ENCODE measurements at regions not wholly inside any gene's neighbourhood (a gene's known extent, or its start where the extent isn't known, plus 50 kb on each side); places are given as distances from the start of the nearest gene placed in this dataset.

- H3K4me3 ChIP-seq (ENCODE audit: control extremely low read depth in 1 of 5, extremely low read depth in 1 of 5, insufficient read depth in 1 of 5, low read depth in 2 of 5, low read length in 4 of 5), result no peak overlapping the region
- Mint-ChIP-seq H3K27me3 (no peaks in the 10 kb centered on the region), H3K4me3 (no peak overlapping the region), H3K27ac (no peak overlapping the region), H3K4me1 (no peaks in the 10 kb centered on the region), H3K9me3 (ENCODE audit: insufficient read depth) (no peaks in the 10 kb centered on the region)
- DNase-seq (no peak), ATAC-seq (ENCODE audit: low read depth) (no peak)
- H3K9me3 ChIP-seq (ENCODE audit: control extremely low read depth in 1 of 3, control insufficient read depth in 2 of 3, insufficient read depth in 1 of 3, low read length in 2 of 3), result no peaks in the 10 kb centered on the region
- ChIA-PET POLR2A (no interaction called here), CTCF (no interaction called here)
- H3K36me3 ChIP-seq (replicated peaks in 1 of 2; ENCODE audit: control extremely low read depth in 1 of 2, control insufficient read depth in 1 of 2, extremely low read depth in 1 of 2, insufficient read depth in 2 of 2, low read length in 1 of 2), result no peaks in the 10 kb centered on the region
- TF ChIP-seq CTCF (IDR thresholded peaks at IDR 0.05) (no peak), EZH2 (IDR thresholded peaks at IDR 0.05; ENCODE audit: borderline replicate concordance, insufficient read depth, low read depth, low read length, poor library complexity, severe bottlenecking) (no peak)
- whole genome bisulfite sequencing (ENCODE audit: insufficient coverage), result no CpG with 5 or more reads among the region's 4 CpGs
- no peak overlapping the region for H3K4me2 ChIP-seq (replicated peaks; ENCODE audit: low read depth, low read length, poor library complexity, severe bottlenecking)
- no peak overlapping the region for H3K27ac ChIP-seq (ENCODE audit: low read length in 2 of 2)
- no peaks in the 10 kb centered on the region for H3K79me2 ChIP-seq (ENCODE audit: control insufficient read depth, insufficient read depth, low read length)
- no peaks in the 10 kb centered on the region for H3K4me1 ChIP-seq (ENCODE audit: control insufficient read depth in 2 of 2, insufficient read depth in 2 of 2, low read length in 2 of 2)
- no peak overlapping the region for H2AFZ ChIP-seq (ENCODE audit: insufficient read depth, low read depth, low read length, poor library complexity, severe bottlenecking)
- no peak overlapping the region for H3K9ac ChIP-seq (ENCODE audit: low read length)
- no peaks in the 10 kb centered on the region for H3K27me3 ChIP-seq (replicated peaks in 1 of 4; ENCODE audit: control extremely low read depth in 1 of 4, control insufficient read depth in 3 of 4, insufficient read depth in 4 of 4, low read length in 3 of 4)
- intact Hi-C loops (cut with micrococcal nuclease), result no loop called here
- no peaks in the 10 kb centered on the region for H4K20me1 ChIP-seq (ENCODE audit: control insufficient read depth, insufficient read depth, low read length, poor library complexity, severe bottlenecking)
Measured at GRCh38 chr6:145517492-145517891, 217.8 kb downstream of the EPM2A start.

- intact Hi-C loops (cut with micrococcal nuclease), result no loop called here
- H3K4me2 ChIP-seq (replicated peaks; ENCODE audit: low read depth, low read length, poor library complexity, severe bottlenecking), result no peak overlapping the region
- H3K36me3 ChIP-seq (replicated peaks in 1 of 2; ENCODE audit: control extremely low read depth in 1 of 2, control insufficient read depth in 1 of 2, extremely low read depth in 1 of 2, insufficient read depth in 2 of 2, low read length in 1 of 2), result no peaks in the 10 kb centered on the region
- WGBS (ENCODE audit: insufficient coverage), result 100% methylated on average over 2 of the region's 3 CpGs
- H3K27ac Mint-ChIP-seq, result no peak overlapping the region
- TF ChIP-seq CTCF (IDR thresholded peaks at IDR 0.05) (no peak), EZH2 (IDR thresholded peaks at IDR 0.05; ENCODE audit: borderline replicate concordance, insufficient read depth, low read depth, low read length, poor library complexity, severe bottlenecking) (no peak)
- no peaks in the 10 kb centered on the region for H3K27me3 ChIP-seq (replicated peaks in 1 of 4; ENCODE audit: control extremely low read depth in 1 of 4, control insufficient read depth in 3 of 4, insufficient read depth in 4 of 4, low read length in 3 of 4)
- peaks cover 5% of the 10 kb centered on the region for H3K27me3 Mint-ChIP-seq
- H3K79me2 ChIP-seq (ENCODE audit: control insufficient read depth, insufficient read depth, low read length), result no peaks in the 10 kb centered on the region
- ChIA-PET CTCF (no interaction called here), POLR2A (no interaction called here)
- H3K4me1 Mint-ChIP-seq, result no peaks in the 10 kb centered on the region
- no peaks in the 10 kb centered on the region for H3K9me3 ChIP-seq (ENCODE audit: control extremely low read depth in 1 of 3, control insufficient read depth in 2 of 3, insufficient read depth in 1 of 3, low read length in 2 of 3)
- H3K4me3 Mint-ChIP-seq, result no peak overlapping the region
- H3K9ac ChIP-seq (ENCODE audit: low read length), result no peak overlapping the region
- no peaks in the 10 kb centered on the region for H4K20me1 ChIP-seq (ENCODE audit: control insufficient read depth, insufficient read depth, low read length, poor library complexity, severe bottlenecking)
- H3K4me1 ChIP-seq (ENCODE audit: control insufficient read depth in 2 of 2, insufficient read depth in 2 of 2, low read length in 2 of 2), result no peaks in the 10 kb centered on the region
- DNase-seq (no peak), ATAC-seq (ENCODE audit: low read depth) (no peak)
- no peak overlapping the region for H3K4me3 ChIP-seq (ENCODE audit: control extremely low read depth in 1 of 5, extremely low read depth in 1 of 5, insufficient read depth in 1 of 5, low read depth in 2 of 5, low read length in 4 of 5)
- no peaks in the 10 kb centered on the region for H3K9me3 Mint-ChIP-seq (ENCODE audit: insufficient read depth)
- no peak overlapping the region for H3K27ac ChIP-seq (ENCODE audit: low read length in 2 of 2)
- no peak overlapping the region for H2AFZ ChIP-seq (ENCODE audit: insufficient read depth, low read depth, low read length, poor library complexity, severe bottlenecking)
Measured at GRCh38 chr6:145525038-145525437, 210.3 kb downstream of the EPM2A start.
